DND-41 (cell line): ENCODE measurements at regions not wholly inside any gene's neighbourhood (a gene's known extent, or its start where the extent isn't known, plus 50 kb on each side); places are given as distances from the start of the nearest gene placed in this dataset.
"Not testable (repeated sequence)": the region's sequence is repeated elsewhere in the genome, so short reads cannot be mapped to it uniquely, and the experiment has no call there.

ENCODE experiments used
- EZH2 ChIP-seq: IDR thresholded peaks from 3 replicates; pipeline ENCODE4 v1.6.1; 2012; ENCODE audit warnings: borderline replicate concordance, low read depth, mild to moderate bottlenecking, moderate library complexity, low read length, inconsistent platforms; ENCODE audit not compliant: severe bottlenecking
- TF ChIP-seq, protein P1 (sequence below): IDR thresholded peaks from 2 replicates; pipeline ENCODE4 v1.5.1; 2012; ENCODE audit warnings: borderline replicate concordance, low read length, moderate library complexity, mild to moderate bottlenecking; ENCODE audit not compliant: poor library complexity, severe bottlenecking; ENCODE audit errors: extremely low read depth

DNA sequence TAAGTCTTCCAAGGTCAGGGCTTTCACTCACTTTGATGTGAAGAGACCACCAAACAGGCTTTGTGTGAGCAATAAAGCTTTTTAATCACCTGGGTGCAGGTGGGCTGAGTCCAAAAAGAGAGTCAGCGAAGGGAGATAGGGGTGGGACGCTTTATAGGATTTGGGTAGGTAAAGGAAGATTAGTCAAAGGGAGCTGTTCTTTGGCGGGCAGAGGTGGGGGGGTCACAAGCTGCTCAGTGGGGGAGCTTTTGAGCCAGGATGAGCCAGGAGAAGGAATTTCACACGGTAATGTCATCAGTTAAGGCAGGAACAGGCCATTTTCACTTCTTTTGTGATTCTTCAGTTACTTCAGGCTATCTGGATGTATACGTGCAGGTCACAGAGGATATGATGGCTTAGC is 553.8 kb downstream of the ADGRL2 start:
- TF ChIP-seq, protein P1, sequence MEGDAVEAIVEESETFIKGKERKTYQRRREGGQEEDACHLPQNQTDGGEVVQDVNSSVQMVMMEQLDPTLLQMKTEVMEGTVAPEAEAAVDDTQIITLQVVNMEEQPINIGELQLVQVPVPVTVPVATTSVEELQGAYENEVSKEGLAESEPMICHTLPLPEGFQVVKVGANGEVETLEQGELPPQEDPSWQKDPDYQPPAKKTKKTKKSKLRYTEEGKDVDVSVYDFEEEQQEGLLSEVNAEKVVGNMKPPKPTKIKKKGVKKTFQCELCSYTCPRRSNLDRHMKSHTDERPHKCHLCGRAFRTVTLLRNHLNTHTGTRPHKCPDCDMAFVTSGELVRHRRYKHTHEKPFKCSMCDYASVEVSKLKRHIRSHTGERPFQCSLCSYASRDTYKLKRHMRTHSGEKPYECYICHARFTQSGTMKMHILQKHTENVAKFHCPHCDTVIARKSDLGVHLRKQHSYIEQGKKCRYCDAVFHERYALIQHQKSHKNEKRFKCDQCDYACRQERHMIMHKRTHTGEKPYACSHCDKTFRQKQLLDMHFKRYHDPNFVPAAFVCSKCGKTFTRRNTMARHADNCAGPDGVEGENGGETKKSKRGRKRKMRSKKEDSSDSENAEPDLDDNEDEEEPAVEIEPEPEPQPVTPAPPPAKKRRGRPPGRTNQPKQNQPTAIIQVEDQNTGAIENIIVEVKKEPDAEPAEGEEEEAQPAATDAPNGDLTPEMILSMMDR, result not testable (repeated sequence)
- not testable (repeated sequence) for TF ChIP-seq EZH2
